Esophagus muscularis mucosa (tissue), 4 donors: ENCODE measurements at regions not wholly inside any gene's neighbourhood (a gene's known extent, or its start where the extent isn't known, plus 50 kb on each side); places are given as distances from the start of the nearest gene placed in this dataset.

Experiments
- DNase-seq: peaks from one replicate; pipeline ENCODE4 v3.0.0-alpha.2; 2017; ENCODE audit errors: extremely low spot score
- H3K27ac ChIP-seq, 4 donors: fragments of 200-600 bp; sonication (generic); replicated peaks in 1 of 4; 1 replicate in 3 of 4; 2 replicates in 1 of 4; pipeline ENCODE4 v1.5.1; 2016 to 2019; ENCODE audit warnings: mild to moderate bottlenecking in 1 of 4
- H3K27me3 ChIP-seq, 4 donors: fragments of 200-600 bp; sonication (generic); one replicate each; pipeline versions ENCODE4 v1.5.1 to v1.6.0; 2016 to 2019
- H3K36me3 ChIP-seq, 4 donors: fragments of 200-600 bp; sonication (generic); one replicate each; pipeline ENCODE4 v1.5.1; 2016 to 2019
- H3K4me1 ChIP-seq, 4 donors: fragments of 200-600 bp; sonication (generic); one replicate each; pipeline ENCODE4 v1.5.1; 2016 to 2019
- H3K4me3 ChIP-seq, 4 donors: fragments of 200-600 bp; sonication (generic); 1 replicate in 2 of 4; 2 replicates in 2 of 4; pipeline ENCODE4 v1.5.1; 2016 to 2019; ENCODE audit warnings: mild to moderate bottlenecking in 4 of 4, moderate library complexity in 1 of 4
- H3K9me3 ChIP-seq, 4 donors: fragments of 200-600 bp; sonication (generic); 1 replicate in 3 of 4; 2 replicates in 1 of 4; pipeline ENCODE4 v1.5.1; 2016 to 2019
- CTCF ChIP-seq, 3 experiments: fragments of 200-600 bp in 2 of 3; fragments of 450-650 bp in 1 of 3; sonication (generic) in 2 of 3; IDR thresholded peaks; one replicate each; pipeline ENCODE4 v1.5.1; 2017 to 2019; ENCODE audit warnings: antibody characterized with exemption in 3 of 3, mild to moderate bottlenecking in 2 of 3, moderate library complexity in 1 of 3
- EP300 ChIP-seq: sonication (generic); formaldehyde crosslinking; IDR thresholded peaks from one replicate; pipeline ENCODE4 v1.6.1; 2017; ENCODE audit warnings: antibody characterized with exemption
- POLR2A ChIP-seq: fragments of 450-650 bp; IDR thresholded peaks from one replicate; pipeline ENCODE4 v1.6.1; 2017; ENCODE audit warnings: antibody characterized with exemption, moderate library complexity, mild to moderate bottlenecking, low read depth
- POLR2AphosphoS5 ChIP-seq, 2 donors: sonication (generic); formaldehyde crosslinking; IDR thresholded peaks; one replicate each; pipeline ENCODE4 v1.6.1; 2017; ENCODE audit warnings: antibody characterized with exemption in 2 of 2
- WGBS: methylation state at CpG from one replicate; pipeline ENCODE4 v1.1.5; 2018; 5-methylcytosine and 5-hydroxymethylcytosine counted together
- intact Hi-C: fragments of 100-400 bp; cut with DNase I; formaldehyde crosslinking; loops from one replicate; pipeline ENCODE4 v1.15.1; 2023

GRCh38 chr1:72369069-72369757 lies 86.9 kb upstream of the NEGR1 start:
- TF ChIP-seq CTCF (IDR thresholded peaks at IDR 0.05) (no peak), POLR2AphosphoS5 (IDR thresholded peaks at IDR 0.05) (no peak), EP300 (no peak), POLR2A (no peak)
- Histone ChIP-seq H3K27ac (no peak overlapping the region), H3K4me1 (no peaks in the 10 kb centered on the region), H3K27me3 (no peaks in the 10 kb centered on the region), H3K9me3 (no peaks in the 10 kb centered on the region), H3K36me3 (no peaks in the 10 kb centered on the region), H3K4me3 (no peak overlapping the region)
- no peak for DNase-seq
- intact Hi-C loops, result no loop called here
- WGBS, result 80% methylated on average over 1 of the region's 1 CpG

DNA sequence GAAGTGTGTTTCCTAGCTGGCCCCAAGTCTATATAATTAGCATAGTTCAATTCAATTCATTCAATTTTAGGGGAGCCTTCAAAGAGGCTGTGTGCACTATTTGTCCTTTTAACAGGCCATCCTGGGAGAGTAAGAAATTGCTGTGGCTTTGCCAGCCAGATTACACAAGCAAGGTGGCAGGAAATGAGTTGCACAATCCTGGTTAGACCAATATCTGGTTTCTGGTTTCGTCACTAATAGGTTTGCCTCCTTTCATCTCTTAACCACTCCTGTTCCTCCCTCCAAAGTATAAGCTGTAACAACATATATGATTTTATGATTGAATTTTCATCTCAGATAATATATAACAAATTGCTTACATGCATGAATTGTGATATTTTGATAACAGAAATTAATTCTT lies 84.1 kb upstream of the NEGR1 start:
- WGBS, result 73% methylated on average over 1 of the region's 1 CpG
- Histone ChIP-seq H3K4me3 (no peak overlapping the region), H3K9me3 (no peaks in the 10 kb centered on the region), H3K4me1 (no peaks in the 10 kb centered on the region), H3K27ac (no peak overlapping the region), H3K27me3 (no peaks in the 10 kb centered on the region), H3K36me3 (no peaks in the 10 kb centered on the region)
- TF ChIP-seq POLR2A, result no peak
- TF ChIP-seq EP300, result no peak
- TF ChIP-seq CTCF (IDR thresholded peaks at IDR 0.05), result no peak
- no peak for TF ChIP-seq POLR2AphosphoS5 (IDR thresholded peaks at IDR 0.05)
- DNase-seq, result no peak
- intact Hi-C loops, result no loop called here

GRCh38 chr1:72365693-72366092 lies 83.4 kb upstream of the NEGR1 start:
- Histone ChIP-seq H3K27me3 (no peaks in the 10 kb centered on the region), H3K4me3 (no peak overlapping the region), H3K4me1 (no peaks in the 10 kb centered on the region), H3K27ac (no peak overlapping the region), H3K9me3 (no peaks in the 10 kb centered on the region), H3K36me3 (no peaks in the 10 kb centered on the region)
- 83% methylated on average over 3 of the region's 3 CpGs for WGBS
- intact Hi-C loops, result no loop called here
- TF ChIP-seq POLR2AphosphoS5 (IDR thresholded peaks at IDR 0.05) (no peak), POLR2A (no peak), EP300 (no peak), CTCF (IDR thresholded peaks at IDR 0.05) (no peak)
- DNase-seq, result no peak

GRCh38 chr1:72362538-72362937 lies 80.2 kb upstream of the NEGR1 start:
- 86% methylated on average over 1 of the region's 1 CpG for WGBS
- Histone ChIP-seq H3K27ac (no peak overlapping the region), H3K36me3 (no peaks in the 10 kb centered on the region), H3K9me3 (no peaks in the 10 kb centered on the region), H3K4me1 (no peaks in the 10 kb centered on the region), H3K27me3 (no peaks in the 10 kb centered on the region), H3K4me3 (no peak overlapping the region)
- no peak for DNase-seq
- intact Hi-C loops, result no loop called here
- TF ChIP-seq POLR2A (no peak), POLR2AphosphoS5 (IDR thresholded peaks at IDR 0.05) (no peak), EP300 (no peak), CTCF (IDR thresholded peaks at IDR 0.05) (no peak)

DNA sequence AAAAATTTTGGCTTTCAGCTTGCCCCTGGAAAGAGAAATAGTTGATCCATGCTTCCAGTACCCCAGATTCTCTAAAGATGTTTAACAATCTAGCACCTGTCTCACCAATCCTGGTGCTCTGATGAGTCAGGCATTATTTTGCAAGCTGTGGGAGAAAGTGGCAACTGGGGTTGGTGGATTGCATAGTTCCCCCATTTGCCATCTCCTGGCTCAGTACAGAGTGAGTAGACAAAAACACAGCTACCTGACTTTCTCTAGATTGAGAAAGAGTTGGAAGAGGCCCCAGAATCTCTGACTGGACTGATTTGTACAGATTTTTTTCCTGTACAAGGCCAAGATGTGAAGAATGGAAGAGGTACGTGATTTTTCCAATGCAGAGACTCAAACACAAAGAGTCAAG lies 75.1 kb upstream of the NEGR1 start:
- no peak overlapping the region for H3K27ac ChIP-seq
- DNase-seq, result no peak
- 74% methylated on average over 1 of the region's 1 CpG for WGBS
- intact Hi-C loops, result no loop called here
- no peaks in the 10 kb centered on the region for H3K36me3 ChIP-seq
- no peak for TF ChIP-seq POLR2AphosphoS5 (IDR thresholded peaks at IDR 0.05)
- no peaks in the 10 kb centered on the region for H3K4me1 ChIP-seq
- no peak overlapping the region for H3K4me3 ChIP-seq
- no peaks in the 10 kb centered on the region for H3K27me3 ChIP-seq
- no peaks in the 10 kb centered on the region for H3K9me3 ChIP-seq
